HCT116 (cell line): ENCODE measurements at regions not wholly inside any gene's neighbourhood (a gene's known extent, or its start where the extent isn't known, plus 50 kb on each side); places are given as distances from the start of the nearest gene placed in this dataset.
"Not testable (repeated sequence)": the region's sequence is repeated elsewhere in the genome, so short reads cannot be mapped to it uniquely, and the experiment has no call there.

Source experiments
- ATAC-seq: fragments of 200-7000 bp; cut with Tn5 transposase; 2 replicates; pipeline ENCODE4 v1.9.1; 2020; ENCODE audit warnings: mild to moderate bottlenecking, moderate library complexity
- BruUV-seq: library from RNA; stranded (reverse); fragments of 400-500 nt; replicated peaks from 2 replicates; lab custom pipeline; 2021; lab: Mats Ljungman, UMichigan
- CTCF ChIA-PET: fragments of 300-600 bp; sonication (Branson Sonifier 250); formaldehyde crosslinking; loops from one replicate; lab custom pipeline; 2021; ENCODE audit warnings: antibody characterized with exemption; lab: Charles Lee
- POLR2A ChIA-PET: fragments of 300-600, 350-600 bp; sonication (Branson Sonifier 250); formaldehyde crosslinking; loops from one replicate; lab custom pipeline; 2021; ENCODE audit warnings: antibody characterized with exemption; lab: Charles Lee
- RAD21 ChIA-PET, 2 experiments: fragments of 300-600 bp; sonication (Branson Sonifier 250); formaldehyde crosslinking; loops; one replicate each; lab custom pipeline; 2023; ENCODE audit warnings: low total read pairs in 2 of 2; ENCODE audit not compliant: uncharacterized antibody in 2 of 2, unreplicated experiment in 2 of 2, low non-redundant PET in 1 of 2; lab: Charles Lee
- DNase-seq: peaks from one replicate; pipeline ENCODE4 v3.0.0-alpha.2; 2010; ENCODE audit warnings: low read depth, low spot score
- H2AFZ ChIP-seq: fragments of 200-600 bp; shearing (Covaris generic), sonication (generic); 2 replicates; pipeline ENCODE4 v1.6.1; 2017; ENCODE audit warnings: low read depth, mixed run types, mixed read lengths, antibody characterized with exemption, low read length; ENCODE audit not compliant: poor library complexity, severe bottlenecking
- H3K27ac ChIP-seq: 2 replicates; pipeline ENCODE4 v1.5.1; 2012; ENCODE audit warnings: low read depth, low read length
- H3K27me3 ChIP-seq: fragments of 200-600 bp; sonication (generic); 2 replicates; pipeline ENCODE4 v1.6.1; 2016; ENCODE audit warnings: mixed run types, low read length, mixed read lengths; ENCODE audit not compliant: insufficient read depth
- H3K36me3 ChIP-seq, 2 experiments: fragments of 200-500 bp in 1 of 2; fragments of 200-600 bp in 1 of 2; sonication (Bioruptor generic) in 1 of 2; sonication (generic) in 1 of 2; 2 replicates each; pipeline versions ENCODE4 v1.5.1 to v1.6.1; 2014 to 2016; ENCODE audit warnings: low read length in 2 of 2, inconsistent platforms in 1 of 2, mixed read lengths in 1 of 2, mixed run types in 1 of 2; ENCODE audit not compliant: insufficient read depth in 2 of 2, control insufficient read depth in 1 of 2
- H3K4me1 ChIP-seq, 2 experiments: fragments of 200-600 bp in 1 of 2; sonication (generic) in 1 of 2; 2 replicates each; pipeline versions ENCODE4 v1.5.1 to v1.6.1; 2012 to 2017; ENCODE audit warnings: low read length in 2 of 2, inconsistent platforms in 1 of 2, mild to moderate bottlenecking in 1 of 2, mixed read lengths in 1 of 2, mixed run types in 1 of 2, moderate library complexity in 1 of 2; ENCODE audit not compliant: insufficient read depth in 2 of 2, control insufficient read depth in 1 of 2
- H3K4me2 ChIP-seq: fragments of 200-600 bp; sonication (generic); 2 replicates; pipeline ENCODE4 v1.6.1; 2017; ENCODE audit warnings: mixed run types, low read length, mixed read lengths
- H3K4me3 ChIP-seq, 2 experiments: fragments of 200-600 bp in 1 of 2; sonication (generic) in 1 of 2; replicated peaks in 1 of 2; 2 replicates each; pipeline ENCODE4 v1.5.1; 2011 to 2016; ENCODE audit warnings: low read length in 2 of 2, control low read depth in 1 of 2, low read depth in 1 of 2, mild to moderate bottlenecking in 1 of 2, mixed read lengths in 1 of 2, mixed run types in 1 of 2
- H3K79me2 ChIP-seq: fragments of 200-600 bp; sonication (generic); 2 replicates; pipeline ENCODE4 v1.6.1; 2017; ENCODE audit warnings: mild to moderate bottlenecking, mixed run types, low read length, moderate library complexity, mixed read lengths; ENCODE audit not compliant: insufficient read depth
- H3K9ac ChIP-seq: fragments of 200-600 bp; sonication (generic); 2 replicates; pipeline ENCODE4 v1.6.1; 2016; ENCODE audit warnings: low read length, mixed read lengths
- H3K9me2 ChIP-seq: fragments of 200-600 bp; sonication (generic), shearing (Covaris generic); 2 replicates; pipeline ENCODE4 v1.6.1; 2017; ENCODE audit warnings: mixed run types, mild to moderate bottlenecking, moderate library complexity; ENCODE audit not compliant: insufficient read depth
- H3K9me3 ChIP-seq, 2 experiments: fragments of 200-500 bp in 1 of 2; fragments of 200-600 bp in 1 of 2; sonication (Bioruptor generic) in 1 of 2; sonication (generic) in 1 of 2; 2 replicates each; pipeline ENCODE4 v1.6.1; 2014 to 2017; ENCODE audit warnings: low read length in 2 of 2, mixed read lengths in 2 of 2, inconsistent platforms in 1 of 2, low read depth in 1 of 2, mild to moderate bottlenecking in 1 of 2, mixed run types in 1 of 2, moderate library complexity in 1 of 2; ENCODE audit not compliant: control insufficient read depth in 1 of 2, insufficient read depth in 1 of 2
- H4K20me1 ChIP-seq: fragments of 200-600 bp; sonication (generic), shearing (Covaris generic); 2 replicates; pipeline ENCODE4 v1.6.1; 2017; ENCODE audit warnings: mixed run types, mild to moderate bottlenecking, moderate library complexity; ENCODE audit not compliant: insufficient read depth
- intact Hi-C: fragments of 100-400 bp; cut with micrococcal nuclease; formaldehyde crosslinking; loops from 2 replicates; pipeline ENCODE4 v1.10.0; 2022

DNA sequence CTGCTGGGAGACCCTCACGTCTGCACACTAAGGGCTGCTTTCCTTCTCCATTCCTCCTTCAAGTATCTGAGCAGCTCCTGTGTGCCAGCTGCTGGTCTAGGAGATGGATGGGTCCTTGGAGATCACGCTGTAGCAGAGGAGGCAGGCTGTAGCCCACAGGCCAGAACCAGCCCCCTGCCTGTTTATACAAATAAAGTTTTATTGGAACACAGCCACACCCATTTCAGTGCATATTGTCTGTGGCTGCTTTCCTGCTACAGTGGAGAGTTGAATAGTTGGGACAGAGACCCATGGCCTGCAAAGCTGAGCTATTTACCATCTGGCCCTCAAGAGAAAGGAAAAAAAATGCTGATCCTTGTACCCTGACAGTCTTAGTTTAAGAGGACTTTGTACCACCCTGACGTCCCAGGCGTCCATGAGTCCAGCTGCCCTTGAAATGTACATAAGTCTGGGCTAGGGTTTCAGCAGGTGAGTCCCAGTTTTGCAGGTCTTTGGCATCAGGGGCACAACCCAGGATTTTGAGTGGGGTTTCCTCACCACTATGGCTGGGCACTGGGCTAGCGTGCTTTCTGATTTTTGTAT, 95.8 kb downstream of the DEFB131A start:
- CTCF ChIA-PET, H3K27ac ChIP-seq, H4K20me1 ChIP-seq, BruUV-seq, POLR2A ChIA-PET, H3K4me3 ChIP-seq, DNase-seq, H3K4me1 ChIP-seq, H3K27me3 ChIP-seq, H3K9me2 ChIP-seq, RAD21 ChIA-PET, H3K36me3 ChIP-seq, H3K9ac ChIP-seq, H3K9me3 ChIP-seq, H3K4me2 ChIP-seq, H2AFZ ChIP-seq, ATAC-seq: not testable (repeated sequence)
- peaks cover 15% of the 10 kb centered on the region for H3K79me2 ChIP-seq
- intact Hi-C loops = loop anchor here (10.0 kb wide), 1 partner anchor 475 kb away; no protein-coding TSS in a partner anchor

DNA sequence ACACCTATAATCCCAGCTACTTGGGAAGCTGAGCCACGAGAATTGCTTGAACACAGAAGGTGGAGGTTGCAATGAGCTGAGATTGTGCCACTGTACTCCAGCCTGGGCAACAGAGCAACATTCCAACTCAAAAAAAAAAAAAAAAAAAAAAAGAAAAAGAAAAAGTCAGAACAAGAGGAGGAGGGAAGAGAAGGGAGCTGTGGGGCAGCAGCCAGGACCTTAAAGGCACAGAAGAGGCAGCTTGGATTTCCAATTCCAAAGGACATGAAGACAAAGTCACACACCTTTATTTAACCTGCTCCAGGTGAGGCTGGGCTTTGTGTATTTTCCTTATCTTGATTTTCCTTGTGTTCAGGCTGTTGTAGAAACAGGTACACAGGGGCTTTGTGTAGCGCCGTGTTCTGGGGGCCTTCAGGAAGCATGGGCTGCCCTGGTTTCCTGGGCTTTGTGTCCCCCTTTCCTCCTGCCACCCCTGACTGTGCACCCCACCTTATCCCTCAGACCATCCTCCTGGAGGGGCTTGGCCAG, 97.2 kb downstream of the DEFB131A start:
- H3K9me3 ChIP-seq, H3K4me3 ChIP-seq, H3K4me1 ChIP-seq, H3K27ac ChIP-seq, H3K4me2 ChIP-seq, H3K27me3 ChIP-seq, BruUV-seq, POLR2A ChIA-PET, DNase-seq, ATAC-seq, H3K9me2 ChIP-seq, intact Hi-C loops, RAD21 ChIA-PET, H3K9ac ChIP-seq, H3K36me3 ChIP-seq, H4K20me1 ChIP-seq, H2AFZ ChIP-seq, CTCF ChIA-PET: not testable (repeated sequence)
- H3K79me2 ChIP-seq = peaks cover 15% of the 10 kb centered on the region

DNA sequence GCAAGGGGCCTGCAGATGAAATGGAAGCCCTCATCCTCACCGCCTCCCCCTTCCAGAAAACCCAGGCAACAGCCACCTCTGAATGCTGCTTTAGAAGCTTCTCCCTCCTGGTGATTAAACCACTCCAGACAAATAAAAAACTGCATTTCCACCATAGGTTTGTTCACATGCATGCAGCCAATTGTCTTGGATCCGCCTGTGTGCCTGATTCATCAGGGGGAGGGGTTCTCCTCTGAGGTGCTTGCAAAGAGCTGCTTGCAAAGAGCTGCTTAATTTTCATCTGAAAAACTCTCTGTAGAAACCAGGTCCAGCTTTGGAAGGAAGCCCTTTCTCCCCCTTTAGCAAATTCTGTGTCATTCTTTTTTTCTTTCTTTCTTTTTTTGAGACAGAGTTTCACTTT, 100.6 kb downstream of the DEFB131A start:
- CTCF ChIA-PET, H3K27me3 ChIP-seq, H3K4me3 ChIP-seq, H2AFZ ChIP-seq, H3K4me2 ChIP-seq, H3K79me2 ChIP-seq, ATAC-seq, H3K9me3 ChIP-seq, intact Hi-C loops, H3K36me3 ChIP-seq, H3K4me1 ChIP-seq, H3K27ac ChIP-seq, H4K20me1 ChIP-seq, H3K9me2 ChIP-seq, H3K9ac ChIP-seq, DNase-seq, BruUV-seq, POLR2A ChIA-PET, RAD21 ChIA-PET: not testable (repeated sequence)

DNA sequence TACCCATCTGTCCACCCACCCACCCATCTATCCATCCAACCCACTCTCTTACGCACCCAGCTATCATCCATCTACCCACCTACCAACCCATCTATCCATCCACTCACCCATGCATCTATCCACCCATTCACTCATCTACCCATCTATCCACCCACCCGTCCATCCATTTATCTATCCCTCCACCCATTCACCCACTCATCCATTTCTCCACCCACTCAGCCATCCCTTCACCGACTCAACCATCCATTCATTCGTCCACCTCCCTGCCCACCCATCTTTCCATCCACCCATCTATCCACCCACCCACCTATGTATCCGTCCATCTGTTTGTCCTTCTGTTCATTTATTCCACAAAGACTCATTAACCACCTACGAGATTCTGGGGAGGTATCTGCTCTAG, 103.3 kb downstream of the DEFB131A start:
- H3K4me1 ChIP-seq, H3K9me2 ChIP-seq, RAD21 ChIA-PET, H3K9me3 ChIP-seq, H2AFZ ChIP-seq, H3K27ac ChIP-seq, H3K79me2 ChIP-seq, H3K27me3 ChIP-seq, H3K9ac ChIP-seq, DNase-seq, CTCF ChIA-PET, H4K20me1 ChIP-seq, POLR2A ChIA-PET, BruUV-seq, H3K4me3 ChIP-seq, H3K4me2 ChIP-seq, intact Hi-C loops, H3K36me3 ChIP-seq, ATAC-seq: not testable (repeated sequence)
